ENCODE measurements at regions not wholly inside any gene's neighbourhood (a gene's known extent, or its start where the extent isn't known, plus 50 kb on each side); places are given as distances from the start of the nearest gene placed in this dataset.

- TF ChIP-seq CTCF (IDR thresholded peaks at IDR 0.05; ENCODE audit: low read depth, low read length) (no peak), POLR2A (IDR thresholded peaks at IDR 0.05; ENCODE audit: extremely low read depth, insufficient read length) (no peak), MAX (IDR thresholded peaks at IDR 0.05; ENCODE audit: low read depth, low read length) (no peak), MYC (IDR thresholded peaks at IDR 0.05; ENCODE audit: low read depth, low read length) (no peak)
These were observed 88.8 kb downstream of the OLFM1 start for GRCh38 chr9:135176284-135176683.

Data from NB4 (cell line).